Amniotic epithelial cell (primary cell): ENCODE measurements at regions not wholly inside any gene's neighbourhood (a gene's known extent, or its start where the extent isn't known, plus 50 kb on each side); places are given as distances from the start of the nearest gene placed in this dataset.

Source experiments
- DNase-seq: peaks from one replicate; pipeline ENCODE4 v3.0.0-alpha.2; 2010; ENCODE audit warnings: low read depth

GRCh38 chr12:46884362-46884761 lies 58.6 kb upstream of the SLC38A4 start:
- no peak for DNase-seq

GRCh38 chr12:46886541-46887041 lies 60.8 kb upstream of the SLC38A4 start:
- peak; percentile 53 for DNase-seq

DNA sequence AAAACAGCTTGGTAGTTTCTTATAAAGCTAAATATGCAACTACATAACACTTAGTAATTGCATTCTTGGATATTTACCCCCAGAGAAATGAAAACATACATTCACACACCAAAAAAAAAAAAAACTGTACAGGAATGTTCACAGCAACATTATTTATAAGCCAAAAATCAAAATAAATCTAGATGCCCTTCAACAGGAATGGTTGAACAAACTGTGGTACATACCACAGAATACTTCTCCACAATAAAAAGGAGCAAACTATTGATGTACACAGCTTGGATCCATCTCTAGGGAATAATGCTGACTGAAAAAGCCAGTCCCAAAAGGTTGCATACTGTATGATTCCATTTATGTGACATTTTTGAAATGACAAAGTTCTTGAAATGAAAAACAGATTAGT lies 62.1 kb upstream of the SLC38A4 start:
- DNase-seq: no peak

DNA sequence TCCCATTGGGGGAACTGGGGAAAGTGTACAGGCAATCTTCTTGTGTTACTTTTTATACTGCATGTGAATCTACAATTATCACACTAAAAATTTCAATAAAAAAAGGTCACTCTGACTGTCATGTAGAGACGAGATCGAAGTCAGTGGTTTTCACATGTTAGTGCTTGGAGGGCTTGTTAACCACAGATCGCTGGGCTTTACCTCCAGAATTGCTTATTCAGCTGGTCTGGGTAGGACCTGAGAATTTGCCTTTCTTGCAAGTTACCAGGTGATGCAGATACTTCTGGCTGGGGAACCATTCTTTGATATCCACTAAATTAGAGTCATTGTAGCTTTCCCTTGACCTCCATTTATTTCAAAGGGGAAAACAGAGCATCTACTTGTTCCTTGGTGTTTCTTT lies 62.8 kb upstream of the SLC38A4 start:
- no peak for DNase-seq

DNA sequence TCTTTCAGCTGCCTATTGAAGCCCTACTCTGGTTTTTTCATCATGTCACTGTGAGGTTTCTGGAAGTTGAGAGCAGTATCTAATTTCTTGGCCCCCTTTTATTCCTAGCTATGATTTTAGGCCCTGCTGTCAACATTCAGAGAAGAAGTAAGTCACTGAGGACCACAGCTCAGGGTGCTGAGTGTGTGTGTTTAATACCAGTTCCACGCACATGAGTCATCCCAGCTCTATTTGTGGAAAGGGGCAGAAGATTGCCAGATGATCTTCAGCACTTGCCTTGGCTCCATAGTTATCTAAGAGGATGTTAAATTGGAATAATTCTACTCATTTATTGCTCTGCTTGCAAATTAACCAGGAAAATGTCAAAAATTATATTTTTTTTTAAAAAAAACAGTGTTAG lies 65.5 kb upstream of the SLC38A4 start:
- DNase-seq: peak; percentile 42

DNA sequence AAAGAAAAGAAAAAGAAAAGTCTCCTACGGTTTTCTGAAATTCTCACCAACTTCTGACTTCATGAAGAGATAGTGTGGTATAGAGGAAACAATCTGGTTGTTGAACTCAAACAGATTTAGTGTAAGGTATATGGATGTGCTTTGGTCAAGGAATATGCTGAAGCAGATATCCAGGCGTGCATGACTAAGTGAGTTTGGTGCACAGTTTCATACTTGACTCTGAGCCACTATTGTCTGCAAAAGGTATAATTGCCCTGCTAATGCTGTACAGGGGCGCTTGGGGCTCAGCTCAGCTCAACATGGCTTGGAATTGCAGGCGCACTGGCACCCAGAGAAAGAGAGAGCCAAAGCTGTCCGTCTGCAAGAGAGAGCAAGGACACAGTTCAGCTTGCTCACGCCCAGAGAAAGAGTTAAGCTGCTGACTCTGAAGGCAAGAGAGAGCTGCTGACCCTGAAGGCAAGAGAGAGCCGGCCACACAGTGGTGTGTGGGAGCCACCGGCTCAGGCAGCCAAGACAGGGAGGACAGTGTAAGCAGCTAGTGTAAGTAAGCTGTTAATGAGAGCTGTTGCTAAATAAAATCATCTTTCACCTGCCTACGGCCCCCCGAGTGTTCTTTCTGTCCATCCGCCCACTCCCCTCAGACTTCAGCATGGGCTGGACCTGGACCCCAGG lies 66.4 kb upstream of the SLC38A4 start:
- no peak for DNase-seq

DNA sequence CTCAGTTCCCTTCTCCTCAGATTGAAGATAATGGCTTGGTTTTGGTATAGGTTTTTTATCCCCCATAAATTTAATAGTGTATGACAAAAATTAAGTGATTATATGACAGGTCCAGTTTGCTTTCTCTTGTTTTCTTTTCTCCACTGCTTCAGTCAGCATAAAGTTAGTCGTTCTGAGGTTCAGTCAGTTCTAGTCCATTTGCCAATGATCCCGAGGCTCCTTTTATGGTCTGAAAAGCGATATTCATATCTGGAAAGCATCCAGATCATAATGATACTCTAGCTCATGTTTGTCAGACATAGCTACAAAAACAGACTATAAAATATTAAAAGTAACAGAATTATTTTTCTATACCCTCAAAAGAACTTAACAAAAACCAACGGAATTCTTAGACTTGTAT lies 67.1 kb upstream of the SLC38A4 start:
- no peak for DNase-seq

DNA sequence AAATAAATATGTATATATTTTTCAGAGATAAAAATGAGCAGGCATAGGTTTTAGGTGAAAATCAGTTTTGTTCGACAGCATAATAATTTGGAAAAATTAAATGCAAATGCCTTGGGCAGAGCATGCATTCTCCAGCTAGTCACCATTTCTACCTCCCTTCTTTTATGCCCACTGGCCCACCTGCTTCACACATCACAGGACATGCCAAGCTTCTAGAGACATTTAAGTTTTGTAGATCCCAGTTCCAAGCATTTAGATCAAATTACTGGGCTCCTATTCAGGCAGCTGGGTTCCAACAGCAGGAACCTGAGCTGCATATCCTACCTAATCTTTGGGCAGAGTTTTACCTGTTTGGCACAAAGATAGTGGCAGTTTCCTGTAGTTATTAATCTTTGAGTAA lies 67.6 kb upstream of the SLC38A4 start:
- DNase-seq: no peak

DNA sequence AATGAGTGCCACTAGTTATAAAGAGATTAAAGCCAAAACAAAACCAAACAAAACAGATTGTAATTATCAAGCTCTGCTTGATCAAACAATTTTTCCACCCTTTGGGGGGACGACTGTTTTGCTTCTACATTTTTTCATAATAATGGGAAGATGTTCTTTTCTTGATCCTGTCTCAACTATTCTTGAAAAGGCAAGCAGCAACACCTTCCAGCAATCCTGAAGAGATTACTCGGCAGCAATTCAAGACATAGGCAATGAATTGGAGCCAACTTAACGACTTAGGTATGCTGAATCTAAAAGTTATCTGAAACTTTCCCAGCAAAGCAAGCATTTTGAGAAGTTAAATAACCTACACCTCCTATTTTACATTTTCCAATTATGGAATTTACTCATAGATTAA lies 69.9 kb upstream of the SLC38A4 start:
- no peak for DNase-seq

- DNase-seq: no peak
These were observed 70.9 kb upstream of the SLC38A4 start for GRCh38 chr12:46896680-46897079.

- DNase-seq: no peak
These were observed 72.5 kb upstream of the SLC38A4 start for GRCh38 chr12:46898152-46898931.

DNA sequence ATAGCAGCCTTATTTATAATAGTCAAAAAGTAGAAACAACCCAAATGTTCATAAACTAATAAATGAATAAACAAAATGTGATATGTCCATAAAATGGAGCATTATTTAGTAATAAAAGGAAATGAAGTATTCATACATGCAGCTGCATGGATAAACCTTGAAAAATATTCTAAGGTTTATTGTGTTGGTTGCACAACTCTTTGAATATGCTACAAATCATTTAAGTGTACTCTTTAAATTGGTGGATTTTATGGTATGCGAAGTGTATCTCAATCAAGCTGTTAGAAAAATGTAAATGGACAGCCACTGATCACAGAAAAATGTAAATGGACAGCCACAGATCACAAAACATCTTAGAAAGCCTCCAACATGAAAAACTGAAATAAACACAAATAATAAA lies 73.2 kb upstream of the SLC38A4 start:
- peak; percentile 8 for DNase-seq

DNA sequence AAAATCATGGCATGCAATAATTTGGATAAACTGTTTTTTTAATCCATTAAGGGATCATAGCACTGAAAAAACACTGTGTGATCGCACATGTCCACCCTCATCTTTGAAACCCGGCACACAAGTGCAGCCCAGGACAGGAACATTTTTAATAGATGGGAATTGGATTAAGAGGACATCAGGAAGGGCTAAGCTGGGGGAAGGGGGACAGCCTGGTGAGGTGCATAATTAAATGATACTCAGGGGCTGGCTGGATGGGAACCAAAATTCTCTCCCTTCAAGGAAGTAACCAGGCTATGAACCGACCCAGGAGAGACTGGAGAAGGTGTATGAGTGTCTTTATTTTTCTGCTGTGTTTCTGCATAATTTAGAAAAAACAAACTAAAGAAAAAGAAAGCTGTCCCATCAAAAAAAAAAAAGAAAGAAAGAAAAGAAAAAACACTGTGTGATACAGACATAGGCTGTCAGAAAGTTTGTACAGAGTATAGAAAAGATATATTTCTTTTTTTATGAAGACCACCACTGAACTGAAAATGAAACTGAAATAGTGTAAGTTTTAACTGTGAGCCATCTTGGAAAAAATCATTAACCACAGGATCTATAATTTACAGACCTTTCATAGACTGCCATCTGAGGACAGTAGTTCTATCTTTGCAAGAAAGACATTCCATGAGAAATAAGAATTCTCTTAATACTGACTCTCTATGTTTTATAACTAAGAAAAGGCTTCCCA lies 75.1 kb upstream of the SLC38A4 start:
- no peak for DNase-seq

GRCh38 chr12:46901464-46902205 lies 75.8 kb upstream of the SLC38A4 start:
- no peak for DNase-seq

DNA sequence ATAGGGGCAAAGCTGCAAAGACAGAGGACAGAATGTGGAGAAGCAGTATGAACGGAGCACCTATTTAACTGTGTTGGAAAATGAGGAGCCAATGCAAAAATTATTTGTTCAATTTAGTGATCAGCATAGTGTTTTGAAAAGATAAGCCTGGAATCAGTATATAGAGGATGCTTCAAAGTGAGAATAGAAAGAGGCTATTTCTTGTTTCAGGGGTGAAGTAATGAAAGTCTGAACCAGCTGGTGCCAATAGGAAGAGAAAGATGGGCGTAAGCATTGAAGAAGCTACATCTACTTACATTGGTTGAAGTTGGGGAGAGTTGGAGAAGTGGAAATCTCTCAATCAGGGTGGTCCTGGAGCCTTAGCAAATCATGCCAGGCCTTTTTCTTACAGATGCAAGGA lies 77.3 kb upstream of the SLC38A4 start:
- no peak for DNase-seq

GRCh38 chr12:46904406-46905238 lies 78.8 kb upstream of the SLC38A4 start:
- no peak for DNase-seq

DNA sequence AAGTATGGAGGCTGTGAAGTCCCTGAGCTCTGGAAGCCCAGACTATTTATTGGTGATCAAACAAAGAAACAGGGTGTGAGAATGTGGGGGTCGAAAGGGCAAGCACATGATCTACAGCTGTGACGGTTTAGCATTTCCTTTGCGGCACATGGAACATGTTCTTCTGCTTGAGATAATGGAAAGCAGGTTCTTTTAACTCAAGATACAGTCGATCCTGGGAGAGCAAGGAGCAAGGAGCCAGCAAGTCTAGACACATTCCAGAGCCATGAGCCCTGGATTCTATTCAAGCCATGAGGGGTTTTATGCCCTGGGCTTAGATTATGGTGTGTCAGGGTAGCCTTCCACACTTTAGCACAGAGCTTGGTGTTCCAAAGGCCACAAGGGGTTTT lies 79.4 kb upstream of the SLC38A4 start:
- DNase-seq: peak; percentile 34

DNA sequence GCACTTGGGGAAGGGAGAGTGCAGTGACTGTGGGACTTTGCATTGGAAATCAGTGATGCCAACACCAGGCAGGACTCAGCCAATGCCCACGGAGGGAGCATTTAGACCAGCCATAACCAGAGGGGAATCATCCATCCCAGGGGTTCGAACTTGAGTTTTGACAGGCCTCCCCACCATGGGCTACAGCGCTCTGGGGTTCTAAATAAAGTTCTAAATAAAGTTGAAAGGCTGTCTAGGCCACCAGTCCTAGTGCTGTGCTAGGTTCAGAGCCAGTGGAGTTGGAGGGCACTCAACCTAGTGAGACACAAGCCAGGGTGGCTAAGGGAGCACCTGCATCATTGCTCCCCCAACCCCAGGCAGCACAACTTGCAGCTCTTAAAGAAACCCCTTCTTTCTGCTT lies 82.0 kb upstream of the SLC38A4 start:
- no peak for DNase-seq

DNA sequence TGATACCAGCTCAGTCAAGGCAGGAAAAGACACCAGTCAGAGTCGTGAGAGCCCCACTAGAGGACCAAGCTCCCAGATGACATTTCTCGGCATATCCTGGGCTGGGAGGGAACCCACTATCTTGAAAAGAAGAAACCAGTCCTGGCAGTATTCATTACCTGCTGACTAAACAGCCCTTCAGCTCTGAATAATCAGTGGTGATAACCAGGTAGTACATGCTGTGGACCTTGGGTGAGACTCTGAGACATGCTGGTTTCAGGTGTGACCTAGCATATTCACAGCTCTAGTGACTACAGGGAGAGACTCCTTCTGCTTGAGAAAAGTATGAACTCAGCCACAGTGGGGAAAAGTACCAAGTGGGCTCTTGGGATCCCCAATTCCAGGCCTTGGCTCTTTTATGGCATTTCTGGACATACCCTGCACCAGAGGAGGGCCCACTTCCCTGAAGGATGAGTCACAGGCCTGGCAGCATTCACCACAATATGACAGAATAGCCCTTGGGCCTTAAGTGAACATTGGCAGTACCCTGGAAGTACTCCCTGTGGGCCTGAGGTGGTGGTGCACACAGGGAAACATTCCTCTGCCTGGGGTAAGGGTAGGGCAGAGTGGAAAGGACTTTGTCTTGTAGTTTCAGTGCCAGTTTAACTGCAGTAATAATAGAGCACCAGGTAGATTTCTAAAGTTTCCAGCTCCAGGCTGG lies 82.6 kb upstream of the SLC38A4 start:
- DNase-seq: peak; percentile 31

- DNase-seq: no peak
These were observed 83.3 kb upstream of the SLC38A4 start for GRCh38 chr12:46908936-46909635.
